Erythroblast (primary cell): ENCODE measurements at regions not wholly inside any gene's neighbourhood (a gene's known extent, or its start where the extent isn't known, plus 50 kb on each side); places are given as distances from the start of the nearest gene placed in this dataset.
"Not testable (repeated sequence)": the region's sequence is repeated elsewhere in the genome, so short reads cannot be mapped to it uniquely, and the experiment has no call there.

ENCODE experiments used
- GATA1 ChIP-seq: IDR thresholded peaks from 2 replicates; pipeline ENCODE4 v1.6.1; 2011; ENCODE audit warnings: low read depth, mild to moderate bottlenecking, control low read depth, low read length, moderate library complexity
- POLR2A ChIP-seq: IDR thresholded peaks from 2 replicates; pipeline ENCODE4 v1.6.1; 2011; ENCODE audit warnings: mild to moderate bottlenecking, low read length

DNA sequence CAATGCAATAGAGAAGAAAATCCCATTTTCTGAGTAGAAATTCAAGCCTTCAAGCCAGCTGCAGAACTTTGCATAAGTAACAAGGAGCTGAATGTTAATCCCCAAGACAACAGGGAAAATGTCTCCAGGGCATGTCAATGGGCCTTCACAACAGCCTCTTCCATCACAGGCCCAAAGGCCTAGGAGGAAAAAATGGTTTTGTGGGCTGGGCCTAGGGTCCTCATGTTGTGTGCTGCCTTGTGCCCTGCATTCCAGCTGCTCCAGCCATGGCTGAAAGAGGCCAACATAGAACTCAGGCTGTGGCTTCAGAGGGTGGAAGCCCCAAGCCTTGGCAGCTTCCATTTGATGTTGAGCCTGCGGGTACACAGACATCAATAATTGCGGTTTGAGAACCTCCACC lies 1208.8 kb downstream of the PLA2G4A start:
- not testable (repeated sequence) for TF ChIP-seq POLR2A, GATA1
